Mesothelial cell of epicardium (in vitro differentiated cells): ENCODE measurements at regions not wholly inside any gene's neighbourhood (a gene's known extent, or its start where the extent isn't known, plus 50 kb on each side); places are given as distances from the start of the nearest gene placed in this dataset.

Experiments used
- DNase-seq, 2 experiments: peaks; one replicate each; pipeline ENCODE4 v3.0.0; 2021; ENCODE audit warnings: low spot score in 2 of 2; ENCODE audit not compliant: unreplicated experiment in 2 of 2
- H3K27ac Mint-ChIP-seq: 2 replicates; pipeline ENCODE4 v1.8.0; 2021; ENCODE audit warnings: mixed read lengths
- H3K27me3 Mint-ChIP-seq: 2 replicates; pipeline ENCODE4 v1.8.0; 2021; ENCODE audit warnings: low read depth, mixed read lengths
- H3K36me3 Mint-ChIP-seq: 2 replicates; pipeline ENCODE4 v1.8.0; 2021; ENCODE audit warnings: mixed read lengths
- H3K4me1 Mint-ChIP-seq: 2 replicates; pipeline ENCODE4 v1.8.0; 2021; ENCODE audit warnings: mixed read lengths
- H3K4me3 Mint-ChIP-seq: 2 replicates; pipeline ENCODE4 v1.8.0; 2021; ENCODE audit warnings: mild to moderate bottlenecking, moderate library complexity, mixed read lengths
- H3K9me3 Mint-ChIP-seq: 2 replicates; pipeline ENCODE4 v1.8.0; 2021; ENCODE audit warnings: mixed read lengths
- TF ChIP-seq, protein P1 (sequence below): fragments of 200-600 bp; sonication (generic); IDR thresholded peaks from one replicate; pipeline ENCODE4 v1.5.0; 2021; ENCODE audit warnings: antibody characterized with exemption; ENCODE audit not compliant: unreplicated experiment

DNA sequence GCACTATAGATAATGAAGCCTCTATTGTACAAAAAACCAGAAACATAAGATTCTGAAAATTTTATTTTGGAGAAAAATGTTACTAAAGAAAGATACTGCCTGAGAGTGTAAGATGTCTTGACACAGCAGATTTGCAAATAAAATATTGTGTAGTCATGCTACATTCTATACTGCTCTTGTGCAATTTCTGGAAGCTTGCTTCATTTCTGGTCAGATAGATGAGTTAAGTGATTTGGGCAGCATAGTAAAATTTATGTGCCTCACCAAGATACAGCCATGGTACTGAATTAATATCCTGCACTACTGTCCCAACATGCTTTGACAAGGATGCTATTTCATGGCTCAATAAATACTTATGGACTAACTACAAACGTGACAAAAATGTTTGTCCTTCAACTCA is 55.1 kb upstream of the STARD13 start:
- DNase-seq: no peak
- Mint-ChIP-seq H3K27me3 (peaks cover 2% of the 10 kb centered on the region), H3K4me3 (no peak overlapping the region), H3K27ac (no peak overlapping the region), H3K9me3 (no peaks in the 10 kb centered on the region), H3K4me1 (peaks cover 28% of the 10 kb centered on the region), H3K36me3 (no peaks in the 10 kb centered on the region)
- TF ChIP-seq, protein P1, sequence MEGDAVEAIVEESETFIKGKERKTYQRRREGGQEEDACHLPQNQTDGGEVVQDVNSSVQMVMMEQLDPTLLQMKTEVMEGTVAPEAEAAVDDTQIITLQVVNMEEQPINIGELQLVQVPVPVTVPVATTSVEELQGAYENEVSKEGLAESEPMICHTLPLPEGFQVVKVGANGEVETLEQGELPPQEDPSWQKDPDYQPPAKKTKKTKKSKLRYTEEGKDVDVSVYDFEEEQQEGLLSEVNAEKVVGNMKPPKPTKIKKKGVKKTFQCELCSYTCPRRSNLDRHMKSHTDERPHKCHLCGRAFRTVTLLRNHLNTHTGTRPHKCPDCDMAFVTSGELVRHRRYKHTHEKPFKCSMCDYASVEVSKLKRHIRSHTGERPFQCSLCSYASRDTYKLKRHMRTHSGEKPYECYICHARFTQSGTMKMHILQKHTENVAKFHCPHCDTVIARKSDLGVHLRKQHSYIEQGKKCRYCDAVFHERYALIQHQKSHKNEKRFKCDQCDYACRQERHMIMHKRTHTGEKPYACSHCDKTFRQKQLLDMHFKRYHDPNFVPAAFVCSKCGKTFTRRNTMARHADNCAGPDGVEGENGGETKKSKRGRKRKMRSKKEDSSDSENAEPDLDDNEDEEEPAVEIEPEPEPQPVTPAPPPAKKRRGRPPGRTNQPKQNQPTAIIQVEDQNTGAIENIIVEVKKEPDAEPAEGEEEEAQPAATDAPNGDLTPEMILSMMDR: no peak

DNA sequence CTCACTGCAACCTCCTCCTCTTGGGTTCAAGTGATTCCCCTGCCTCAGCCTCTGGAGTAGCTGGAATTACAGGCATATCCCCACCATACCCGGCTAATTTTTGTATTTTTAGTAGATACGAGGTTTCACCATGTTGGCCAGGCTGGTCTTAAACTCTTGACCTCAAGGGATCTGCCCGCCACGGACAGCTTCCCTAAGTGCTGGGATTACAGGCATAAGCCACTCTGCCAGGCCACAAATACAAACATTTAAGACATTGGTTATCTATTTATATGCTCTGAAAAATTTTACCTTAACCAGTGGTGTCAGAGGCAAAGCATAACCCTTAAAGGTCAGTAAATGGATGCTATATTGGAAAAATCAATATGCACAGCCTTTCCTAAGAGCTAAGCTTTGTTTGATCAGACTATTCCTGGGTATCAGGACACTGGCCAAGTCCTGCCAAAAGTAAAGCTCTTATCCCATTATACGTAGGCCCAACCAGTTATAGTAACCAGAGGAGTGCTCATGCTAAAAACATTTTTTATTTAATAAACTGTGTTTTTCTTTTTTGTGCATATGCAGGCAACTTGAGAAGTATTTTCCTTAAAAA is 56.4 kb upstream of the STARD13 start:
- no peaks in the 10 kb centered on the region for H3K9me3 Mint-ChIP-seq
- no peak for DNase-seq
- peaks cover 32% of the 10 kb centered on the region for H3K4me1 Mint-ChIP-seq
- H3K27me3 Mint-ChIP-seq: peaks cover 2% of the 10 kb centered on the region
- no peak overlapping the region for H3K4me3 Mint-ChIP-seq
- TF ChIP-seq, protein P1: no peak
- no peaks in the 10 kb centered on the region for H3K36me3 Mint-ChIP-seq
- H3K27ac Mint-ChIP-seq: no peak overlapping the region

DNA sequence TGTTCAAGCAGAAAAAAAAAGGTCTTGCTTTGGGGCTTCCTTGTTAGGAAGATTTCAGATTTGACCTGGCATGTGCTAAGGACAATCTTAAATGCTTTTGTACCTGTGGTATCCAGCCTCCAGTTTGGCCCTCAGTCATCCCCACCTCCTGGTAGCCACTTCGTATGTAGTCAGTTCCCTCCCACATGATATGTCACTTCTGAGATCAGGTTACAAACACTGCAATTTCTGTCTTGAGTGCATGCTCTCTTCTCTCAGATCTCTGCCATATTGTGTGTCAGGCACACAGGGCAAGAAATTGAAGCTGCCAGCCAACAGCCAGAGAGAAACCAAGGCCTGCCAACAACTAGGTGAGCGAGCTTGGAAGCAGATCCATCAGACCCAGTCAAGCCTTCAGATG is 60.3 kb upstream of the STARD13 start:
- H3K36me3 Mint-ChIP-seq: no peaks in the 10 kb centered on the region
- no peak overlapping the region for H3K4me3 Mint-ChIP-seq
- TF ChIP-seq, protein P1: no peak
- no peak overlapping the region for H3K27ac Mint-ChIP-seq
- no peaks in the 10 kb centered on the region for H3K9me3 Mint-ChIP-seq
- DNase-seq: no peak
- H3K4me1 Mint-ChIP-seq: peaks cover 49% of the 10 kb centered on the region
- peaks cover 10% of the 10 kb centered on the region for H3K27me3 Mint-ChIP-seq

DNA sequence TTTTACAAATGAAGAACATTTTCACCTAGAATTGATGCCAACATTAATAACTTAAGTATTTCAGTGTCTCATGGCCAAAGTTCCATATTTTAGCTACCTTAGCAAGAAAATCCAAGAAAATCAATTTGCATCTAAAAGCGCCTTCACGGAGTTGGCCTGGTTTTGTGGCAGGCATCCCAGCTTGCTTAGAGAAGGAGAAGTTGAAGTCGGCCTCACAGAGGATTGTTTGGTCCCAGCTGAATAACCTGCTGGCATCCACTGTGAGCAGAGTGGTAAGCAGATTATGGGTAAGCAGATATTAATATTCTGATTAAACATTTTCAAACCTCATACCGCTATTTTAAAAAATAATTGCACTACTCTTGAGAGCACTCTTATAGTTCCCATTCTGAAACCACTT is 62.3 kb upstream of the STARD13 start:
- Mint-ChIP-seq H3K27me3 (peaks cover 18% of the 10 kb centered on the region), H3K9me3 (no peaks in the 10 kb centered on the region), H3K4me3 (no peak overlapping the region), H3K4me1 (peaks cover 59% of the 10 kb centered on the region), H3K27ac (peak overlapping the region; percentile 17), H3K36me3 (no peaks in the 10 kb centered on the region)
- TF ChIP-seq, protein P1: no peak
- DNase-seq: no peak

DNA sequence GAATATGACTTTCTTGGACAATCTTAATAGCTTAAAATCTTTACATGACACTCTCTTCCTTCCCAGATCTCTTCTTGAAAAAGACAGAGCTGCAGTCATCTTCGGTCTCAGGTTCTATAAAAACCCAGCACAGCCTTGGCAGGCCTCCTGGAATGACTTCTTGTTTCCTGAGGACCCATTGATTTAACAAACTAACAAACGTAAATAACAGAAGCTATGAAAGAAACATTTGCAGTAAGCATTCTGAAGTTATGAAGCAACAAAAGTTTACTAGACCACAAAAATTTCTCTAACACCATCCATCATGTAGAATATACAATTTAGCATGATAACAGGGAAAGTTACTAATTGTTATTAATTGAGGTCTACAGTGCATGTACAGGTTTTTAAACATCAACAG is 62.8 kb upstream of the STARD13 start:
- peak overlapping the region; percentile 71 for H3K4me3 Mint-ChIP-seq
- peaks cover 23% of the 10 kb centered on the region for H3K27me3 Mint-ChIP-seq
- H3K36me3 Mint-ChIP-seq: no peaks in the 10 kb centered on the region
- DNase-seq: no peak
- TF ChIP-seq, protein P1: no peak
- peaks cover 59% of the 10 kb centered on the region for H3K4me1 Mint-ChIP-seq
- peak overlapping the region; percentile 17 for H3K27ac Mint-ChIP-seq
- no peaks in the 10 kb centered on the region for H3K9me3 Mint-ChIP-seq
